KBM-7 (cell line): ENCODE measurements at regions not wholly inside any gene's neighbourhood (a gene's known extent, or its start where the extent isn't known, plus 50 kb on each side); places are given as distances from the start of the nearest gene placed in this dataset.
"Not testable (repeated sequence)": the region's sequence is repeated elsewhere in the genome, so short reads cannot be mapped to it uniquely, and the experiment has no call there.

ENCODE experiments used
- DNase-seq: peaks from one replicate; pipeline ENCODE4 v3.0.0-alpha.2; 2015
- in situ Hi-C: fragments of 300-500 bp; cut with MboI; formaldehyde crosslinking; loops from 2 replicates; pipeline ENCODE4 v1.14.3; 2020; ENCODE audit warnings: low sequenced_read_pairs, low pct_unique_long_range_greater_than_20kb, mixed read lengths

DNA sequence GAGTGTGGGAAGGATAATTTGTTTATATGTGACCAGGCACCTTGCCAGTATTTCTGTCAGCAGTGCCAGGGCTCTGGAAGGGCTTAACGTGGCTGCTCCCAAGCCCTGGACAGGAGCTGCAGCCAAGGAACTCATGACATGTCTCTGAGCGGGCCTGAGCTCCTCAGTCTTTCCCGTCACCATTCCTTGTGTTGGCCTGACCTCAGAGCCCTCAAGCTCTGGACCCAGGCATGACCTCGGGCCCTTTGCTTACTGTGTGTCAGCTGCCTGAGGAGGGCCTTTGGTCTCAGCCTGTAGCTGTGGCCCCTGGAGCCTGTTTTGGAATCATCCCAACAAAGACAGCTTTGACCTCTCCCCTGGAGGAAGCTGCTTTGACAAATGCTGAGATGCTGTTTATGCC lies 264.1 kb upstream of the PLET1 start:
- in situ Hi-C loops, result no loop called here
- DNase-seq, result no peak

GRCh38 chr11:112525270-112525669 lies 264.6 kb upstream of the PLET1 start:
- no peak for DNase-seq

GRCh38 chr11:112525844-112526590 lies 265.4 kb upstream of the PLET1 start:
- no peak for DNase-seq
- in situ Hi-C loops, result no loop called here

More at GRCh38 chr11:112525270-112525669, 264.6 kb upstream of the PLET1 start:
- in situ Hi-C loops, result no loop called here

GRCh38 chr11:112526699-112527416 lies 266.2 kb upstream of the PLET1 start:
- in situ Hi-C loops, result no loop called here
- no peak for DNase-seq

DNA sequence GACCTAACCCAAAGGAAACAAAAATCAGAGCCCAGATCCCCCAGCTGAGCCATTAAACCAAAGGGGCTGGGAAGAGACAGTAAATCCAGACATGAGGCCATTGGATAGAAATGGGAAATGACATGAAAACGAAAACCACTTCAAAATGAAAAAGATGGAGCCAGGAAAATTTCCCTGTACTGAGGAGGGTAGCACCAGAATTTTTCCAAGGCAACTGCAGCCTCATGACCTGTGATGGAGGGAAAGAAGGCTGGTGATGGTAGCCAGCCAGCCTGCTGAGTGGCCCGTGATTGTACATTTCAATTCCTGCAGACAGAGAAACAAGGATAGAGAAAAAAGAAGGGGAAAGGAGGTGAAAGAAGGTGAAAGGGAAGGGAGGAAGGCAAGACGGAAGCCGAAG lies 268.4 kb upstream of the PLET1 start:
- DNase-seq, result no peak
- in situ Hi-C loops, result no loop called here

DNA sequence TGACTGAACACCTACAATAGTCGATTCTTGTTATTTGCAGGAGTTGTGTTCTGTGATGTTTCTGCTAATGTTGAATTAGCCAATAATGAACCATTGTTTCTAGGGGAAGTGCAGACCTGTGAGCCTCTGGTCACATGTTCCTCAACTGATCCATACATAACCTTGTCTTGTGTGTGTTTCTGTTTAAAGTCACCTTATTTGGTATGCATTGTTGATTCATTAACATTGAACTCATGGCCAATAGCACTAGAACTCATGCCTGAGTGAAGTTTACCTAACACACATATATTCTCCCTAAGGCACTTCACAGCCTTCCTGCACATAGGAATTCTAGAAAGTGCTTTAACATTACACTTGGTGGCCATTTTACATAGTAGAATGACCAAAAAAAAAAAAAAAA lies 271.8 kb upstream of the PLET1 start:
- in situ Hi-C loops, result no loop called here
- DNase-seq, result no peak

DNA sequence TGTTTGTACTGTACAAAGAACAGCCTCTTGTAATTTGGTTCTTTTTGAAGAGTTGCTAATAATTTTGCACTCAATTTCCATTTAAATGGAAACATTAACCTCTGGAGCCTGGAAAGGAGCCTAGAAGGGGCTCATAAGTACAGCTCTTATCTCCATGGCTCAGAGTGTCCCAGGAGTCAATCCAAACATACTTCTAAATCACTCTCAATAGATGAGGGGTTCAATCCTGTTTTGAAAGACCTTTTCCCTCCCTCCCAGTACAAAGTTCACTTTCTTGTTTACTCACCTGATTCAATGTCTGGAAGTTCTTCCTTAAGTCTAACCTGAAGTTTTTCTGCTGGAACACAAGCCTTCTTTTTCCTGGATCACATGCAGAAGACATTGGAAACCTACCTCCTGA lies 273.0 kb upstream of the PLET1 start:
- in situ Hi-C loops, result no loop called here
- DNase-seq, result no peak

DNA sequence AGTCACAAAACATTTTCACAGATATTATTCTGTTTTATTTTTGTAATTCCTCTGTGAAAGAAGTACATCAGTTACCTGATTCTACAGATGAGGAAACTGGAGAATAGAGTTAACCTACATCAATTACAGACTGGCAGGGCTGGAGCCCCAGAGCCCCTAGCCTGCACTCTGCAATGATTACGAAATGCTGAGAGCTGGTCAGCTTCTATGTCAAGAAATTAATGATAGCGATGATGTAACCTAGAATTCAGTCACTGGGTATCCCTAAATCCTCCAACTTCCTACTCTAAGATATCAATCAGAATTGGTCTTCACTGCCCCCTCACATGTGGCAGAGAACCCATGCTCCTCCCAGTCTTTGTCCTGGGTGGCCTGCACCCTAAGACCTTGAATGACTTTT lies 273.5 kb upstream of the PLET1 start:
- no peak for DNase-seq
- in situ Hi-C loops, result no loop called here

DNA sequence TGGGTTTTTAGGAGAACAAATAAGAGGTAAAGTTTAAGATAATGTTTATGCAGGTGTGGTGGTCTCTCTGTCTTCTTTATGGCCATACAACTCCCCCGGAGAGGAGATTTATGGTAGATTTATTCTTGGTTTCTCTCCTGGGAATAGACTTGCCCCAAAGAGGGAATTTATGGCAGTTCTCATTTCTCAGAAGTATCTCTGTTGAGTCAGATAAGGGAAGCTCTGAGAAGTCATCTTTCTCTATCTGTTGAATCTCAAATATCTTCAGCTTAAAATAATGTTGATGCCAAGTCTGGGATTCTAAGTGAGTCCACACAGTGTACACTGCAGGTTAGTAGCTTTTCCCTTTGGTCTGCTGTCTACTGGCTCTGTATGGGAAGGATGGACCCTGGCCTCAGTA lies 276.4 kb upstream of the PLET1 start:
- no peak for DNase-seq
- in situ Hi-C loops, result no loop called here

DNA sequence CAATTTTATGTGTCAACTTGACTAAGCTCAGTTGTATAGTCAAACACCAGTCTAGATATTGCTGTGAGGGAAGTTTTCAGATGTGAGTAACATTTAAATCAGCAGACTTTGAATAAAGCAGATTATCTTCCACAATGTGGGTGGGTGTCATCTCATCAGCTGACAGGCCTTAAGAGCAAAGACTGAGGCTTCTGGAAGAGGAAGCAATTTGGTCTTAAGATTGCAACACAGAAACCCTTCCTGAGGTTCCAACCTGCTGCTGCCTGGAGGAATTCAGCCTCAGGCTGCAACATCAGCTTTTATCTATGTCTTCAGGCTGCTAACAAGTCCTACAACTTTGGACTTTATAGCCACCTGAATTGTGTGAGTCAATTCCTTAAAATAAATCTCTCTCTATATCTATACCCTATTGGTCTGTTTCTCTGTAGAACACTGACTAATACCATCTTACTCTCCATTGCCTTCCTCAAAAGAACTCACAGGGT lies 277.2 kb upstream of the PLET1 start:
- in situ Hi-C loops, result no loop called here
- DNase-seq, result no peak

- DNase-seq, result no peak
- in situ Hi-C loops, result no loop called here
Measured at GRCh38 chr11:112538534-112539280, 278.0 kb upstream of the PLET1 start.

GRCh38 chr11:112539281-112539555 lies 278.6 kb upstream of the PLET1 start:
- DNase-seq, in situ Hi-C loops: not testable (repeated sequence)

- in situ Hi-C loops, result no loop called here
- DNase-seq, result no peak
Measured at GRCh38 chr11:112539741-112540140, 279.1 kb upstream of the PLET1 start.

GRCh38 chr11:112540261-112540660 lies 279.6 kb upstream of the PLET1 start:
- in situ Hi-C loops, result no loop called here
- no peak for DNase-seq

DNA sequence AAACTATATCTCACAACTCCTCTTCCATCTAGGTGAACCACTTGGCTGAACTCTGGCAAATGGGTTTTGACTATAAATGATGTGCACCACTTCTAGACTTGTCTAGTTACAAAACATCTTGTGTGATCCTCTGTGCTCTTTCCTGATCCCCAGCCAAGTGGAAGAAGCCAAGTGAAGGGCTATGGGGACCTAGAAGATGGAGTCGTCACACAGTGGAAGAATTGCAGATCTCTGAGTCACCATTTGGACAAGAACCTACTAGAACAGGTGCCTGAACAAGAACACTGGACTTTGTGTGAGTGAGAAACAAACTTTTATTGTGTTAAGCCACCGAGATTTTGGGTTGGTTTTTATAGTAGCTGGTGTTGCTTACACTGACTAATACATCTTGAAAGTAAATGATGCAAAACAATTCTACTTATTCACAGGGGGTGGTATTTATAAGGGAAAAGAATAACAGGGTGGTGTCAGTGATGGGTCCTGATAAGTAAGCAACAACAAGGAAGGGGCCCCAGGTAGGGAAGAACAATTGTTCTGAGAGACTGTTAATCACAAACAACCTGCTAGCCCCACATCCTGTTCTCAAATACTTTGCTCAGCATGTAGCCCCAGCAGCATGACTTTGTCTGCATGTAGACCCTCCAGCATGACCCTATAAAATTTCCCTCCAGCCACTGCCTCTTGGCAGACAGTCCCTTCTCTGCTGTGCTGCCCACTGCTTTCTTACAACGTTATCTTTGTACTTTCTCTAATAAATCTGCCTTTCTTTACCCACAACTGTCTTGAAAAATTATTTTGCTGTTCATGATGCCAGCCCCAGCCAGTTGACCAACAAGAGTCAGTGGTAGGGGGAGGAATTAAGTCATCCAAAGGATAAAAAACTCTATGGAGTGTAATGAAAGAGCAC lies 280.7 kb upstream of the PLET1 start:
- in situ Hi-C loops, result no loop called here
- DNase-seq, result no peak

DNA sequence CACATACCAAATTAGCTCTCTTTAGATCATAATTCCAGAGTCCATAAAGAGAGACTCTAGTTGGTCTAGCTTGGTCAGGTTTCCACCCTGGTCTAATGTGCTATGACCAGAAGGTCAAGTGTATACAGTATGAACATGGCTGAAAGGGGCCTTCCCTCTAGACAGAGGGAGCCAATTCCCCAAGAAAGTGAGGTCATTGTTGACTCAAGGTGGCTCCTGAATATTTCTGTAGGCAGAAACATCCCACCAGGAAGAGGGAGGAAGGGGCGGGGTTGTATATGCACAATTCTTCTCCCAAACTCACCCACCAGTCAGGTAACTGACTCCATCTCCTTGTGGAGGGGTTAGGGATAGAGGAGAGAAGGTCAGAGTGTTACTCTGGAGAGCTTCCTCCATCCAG lies 281.8 kb upstream of the PLET1 start:
- in situ Hi-C loops, result no loop called here

GRCh38 chr11:112543390-112543789 lies 282.7 kb upstream of the PLET1 start:
- in situ Hi-C loops, result no loop called here
- no peak for DNase-seq

More for the DNA sequence above, 281.8 kb upstream of the PLET1 start:
- no peak for DNase-seq

DNA sequence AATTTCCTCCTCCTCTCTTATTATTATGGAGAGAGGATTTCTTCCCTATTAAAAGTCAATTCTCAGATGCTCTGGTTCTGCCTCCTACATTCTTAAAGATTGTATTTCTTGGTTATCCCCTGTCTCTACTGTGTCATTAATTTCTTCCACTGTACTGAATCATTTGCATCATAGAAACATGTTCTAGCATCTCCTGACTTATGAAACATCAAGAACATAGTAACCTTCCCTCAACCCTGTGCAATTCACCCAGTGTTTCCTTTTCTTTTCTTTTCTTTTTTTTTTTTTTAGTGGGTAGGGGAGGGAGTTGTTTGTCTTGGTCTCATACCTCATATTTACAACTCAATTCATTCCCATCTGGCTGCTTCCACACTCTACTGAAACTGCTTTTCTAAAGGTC lies 288.0 kb upstream of the PLET1 start:
- in situ Hi-C loops, result no loop called here
- DNase-seq, result no peak

DNA sequence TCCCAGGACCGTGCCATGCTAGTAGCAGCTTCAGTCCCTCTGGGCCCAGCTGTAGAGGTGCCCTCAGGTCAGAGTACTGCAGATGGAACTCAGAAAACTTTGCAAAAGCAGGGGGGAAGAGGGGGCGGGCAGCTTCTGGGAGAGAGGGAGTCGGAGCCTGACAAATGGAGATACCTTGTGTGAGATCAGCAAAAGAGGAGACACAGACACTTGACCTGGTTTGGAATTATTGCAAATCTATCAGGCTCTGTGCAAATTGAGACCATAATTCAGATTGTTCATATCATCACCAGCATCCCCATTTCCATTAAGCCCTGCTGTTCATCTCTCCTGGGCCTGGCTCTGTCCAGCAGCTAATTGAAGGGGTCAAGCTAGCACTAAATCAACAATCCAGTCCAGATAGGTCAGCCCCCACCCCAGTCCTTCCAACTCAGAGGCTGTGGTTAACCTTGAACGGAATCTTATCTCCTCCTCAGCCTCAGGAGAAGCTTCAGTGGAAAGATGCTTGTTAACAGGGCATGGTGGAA lies 292.6 kb upstream of the PLET1 start:
- DNase-seq, result no peak
- in situ Hi-C loops, result no loop called here
